ENCODE measurements at regions not wholly inside any gene's neighbourhood (a gene's known extent, or its start where the extent isn't known, plus 50 kb on each side); places are given as distances from the start of the nearest gene placed in this dataset.
"Not testable (repeated sequence)": the region's sequence is repeated elsewhere in the genome, so short reads cannot be mapped to it uniquely, and the experiment has no call there.

DNA sequence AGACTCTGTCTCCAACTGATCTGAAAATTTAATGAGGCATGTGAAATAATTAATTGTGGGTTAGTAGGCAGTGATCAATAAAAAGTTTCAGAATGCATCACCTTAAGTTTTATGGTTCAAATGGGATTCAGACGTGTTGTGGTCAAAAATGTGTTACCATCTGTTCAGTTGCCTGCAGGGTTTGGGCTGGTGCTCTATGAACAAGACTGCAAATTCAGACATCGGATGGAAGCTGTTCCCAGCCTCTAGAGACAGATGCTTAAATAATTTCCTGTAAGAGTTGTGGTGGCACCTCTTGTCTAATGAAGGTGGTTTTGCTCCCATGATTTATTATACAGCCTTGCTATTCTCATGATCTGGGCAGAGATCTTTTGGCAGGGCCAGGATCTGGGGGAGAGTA lies 113.6 kb downstream of the VCY start:
- Mint-ChIP-seq H3K9me3 (no peaks in the 10 kb centered on the region), H3K27me3 (no peaks in the 10 kb centered on the region), H3K27ac (no peak overlapping the region), H3K4me3 (no peak overlapping the region), H3K4me1 (no peaks in the 10 kb centered on the region), H3K36me3 (peaks cover 0 to 12% of the 10 kb centered on the region in 2 donors)
- Histone ChIP-seq H3K36me3 (ENCODE audit: insufficient read depth, low read length) (no peaks in the 10 kb centered on the region), H3K9me3 (ENCODE audit: control insufficient read depth in 1 of 2, low read length in 2 of 2) (no peaks in the 10 kb centered on the region), H3K27ac (ENCODE audit: low read depth, low read length) (no peak overlapping the region), H3K27me3 (ENCODE audit: insufficient read depth, low read length) (no peaks in the 10 kb centered on the region), H3K4me1 (ENCODE audit: insufficient read depth, low read length) (no peaks in the 10 kb centered on the region), H3K4me3 (ENCODE audit: low read length in 2 of 2) (no peak overlapping the region)
- no peak for DNase-seq
- POLR2A ChIA-PET (ENCODE audit: partially characterized antibody): no interaction called here
- intact Hi-C loops (cut with micrococcal nuclease): no loop called here
- CTCF ChIA-PET (ENCODE audit: partially characterized antibody): no interaction called here

DNA sequence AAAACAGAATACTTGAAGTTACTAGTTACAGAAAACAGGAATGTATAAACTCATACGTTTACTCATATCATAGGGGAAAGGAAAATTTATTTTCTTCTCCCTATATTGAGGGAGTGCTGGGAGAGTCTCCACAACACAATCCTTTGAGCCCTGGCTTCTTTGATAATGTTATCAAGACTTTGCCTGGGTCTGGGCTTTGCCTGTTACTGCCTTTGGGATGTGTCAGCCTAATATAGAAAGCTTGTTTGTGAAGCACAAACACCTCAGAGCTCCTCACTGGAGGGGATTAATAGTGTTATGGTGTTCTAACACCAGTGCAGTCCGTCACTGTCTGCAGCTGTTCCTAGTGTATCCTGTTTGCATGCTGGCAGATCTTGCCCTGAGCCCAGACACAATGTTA lies 107.8 kb downstream of the VCY start:
- no peaks in the 10 kb centered on the region for H3K9me3 ChIP-seq (ENCODE audit: control insufficient read depth in 1 of 2, low read length in 2 of 2)
- CTCF ChIA-PET (ENCODE audit: partially characterized antibody): no interaction called here

DNA sequence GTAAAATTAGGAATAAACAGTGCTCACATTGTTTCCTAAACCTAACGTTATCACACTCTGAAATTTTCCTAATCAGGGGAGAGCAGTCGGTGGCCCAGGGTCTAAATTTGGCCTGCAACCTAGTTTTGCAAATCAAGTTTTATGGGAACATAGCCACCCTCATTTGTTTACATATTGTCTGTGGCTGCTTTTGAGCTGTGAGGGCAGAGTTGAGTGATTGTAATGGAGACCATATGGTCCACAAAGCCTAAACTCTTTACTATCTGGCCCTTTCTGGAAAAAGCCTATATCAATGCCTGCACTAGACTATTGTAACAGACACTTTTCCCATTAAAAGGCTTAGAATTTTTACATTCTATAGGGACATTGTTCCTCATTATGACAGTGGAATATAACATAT lies 105.2 kb downstream of the VCY start:
- no peak overlapping the region for H3K27ac Mint-ChIP-seq
- peaks cover 0 to 2% (median 0%) of the 10 kb centered on the region in 8 donors for H3K9me3 Mint-ChIP-seq
- ChIA-PET POLR2A (ENCODE audit: partially characterized antibody) (no interaction called here), CTCF (ENCODE audit: partially characterized antibody) (no interaction called here)
- Histone ChIP-seq H3K36me3 (ENCODE audit: insufficient read depth, low read length) (no peaks in the 10 kb centered on the region), H3K4me1 (ENCODE audit: insufficient read depth, low read length) (no peaks in the 10 kb centered on the region), H3K27ac (ENCODE audit: low read depth, low read length) (no peak overlapping the region), H3K27me3 (ENCODE audit: insufficient read depth, low read length) (no peaks in the 10 kb centered on the region), H3K4me3 (ENCODE audit: low read length in 2 of 2) (no peak overlapping the region), H3K9me3 (ENCODE audit: control insufficient read depth in 1 of 2, low read length in 2 of 2) (no peaks in the 10 kb centered on the region)
- H3K4me1 Mint-ChIP-seq: no peaks in the 10 kb centered on the region
- H3K36me3 Mint-ChIP-seq: no peaks in the 10 kb centered on the region
- DNase-seq: no peak
- no peaks in the 10 kb centered on the region for H3K27me3 Mint-ChIP-seq
- intact Hi-C loops (cut with micrococcal nuclease): no loop called here
- no peak overlapping the region for H3K4me3 Mint-ChIP-seq

More for the DNA sequence above, 107.8 kb downstream of the VCY start:
- no peak overlapping the region for H3K27ac Mint-ChIP-seq
- H3K36me3 ChIP-seq (ENCODE audit: insufficient read depth, low read length): no peaks in the 10 kb centered on the region
- peaks cover 0 to 2% (median 0%) of the 10 kb centered on the region in 8 donors for H3K9me3 Mint-ChIP-seq
- H3K27me3 Mint-ChIP-seq: no peaks in the 10 kb centered on the region
- no peak overlapping the region for H3K4me3 ChIP-seq (ENCODE audit: low read length in 2 of 2)
- POLR2A ChIA-PET (ENCODE audit: partially characterized antibody): no interaction called here
- no peak for DNase-seq
- intact Hi-C loops (cut with micrococcal nuclease): no loop called here
- H3K27me3 ChIP-seq (ENCODE audit: insufficient read depth, low read length): no peaks in the 10 kb centered on the region
- H3K4me1 ChIP-seq (ENCODE audit: insufficient read depth, low read length): no peaks in the 10 kb centered on the region
- no peaks in the 10 kb centered on the region for H3K4me1 Mint-ChIP-seq
- H3K27ac ChIP-seq (ENCODE audit: low read depth, low read length): no peak overlapping the region
- peaks cover 0 to 5% of the 10 kb centered on the region in 2 donors for H3K36me3 Mint-ChIP-seq
- H3K4me3 Mint-ChIP-seq: no peak overlapping the region

DNA sequence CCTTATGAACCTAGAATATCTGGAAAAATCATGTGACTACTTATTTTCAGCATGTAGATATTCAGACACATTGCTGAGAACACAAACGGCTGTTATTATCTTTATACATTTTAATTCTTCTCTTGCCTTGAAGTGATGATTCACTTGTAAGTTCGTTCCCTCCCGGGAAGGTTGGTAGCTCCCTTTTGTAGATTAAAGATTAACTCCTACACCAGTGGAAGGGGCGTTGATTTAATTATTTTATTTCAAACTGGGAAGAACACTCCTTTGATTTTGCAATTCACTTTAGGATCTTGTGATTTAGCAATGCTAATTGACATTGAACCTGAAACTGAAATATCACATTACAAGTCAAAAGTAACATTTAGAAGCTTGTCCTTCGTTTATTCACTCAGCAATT lies 103.4 kb downstream of the VCY start:
- H3K9me3 Mint-ChIP-seq: peaks cover 0 to under 1% (median 0%) of the 10 kb centered on the region in 8 donors
- CTCF ChIA-PET (ENCODE audit: partially characterized antibody): no interaction called here
- no peaks in the 10 kb centered on the region for H3K9me3 ChIP-seq (ENCODE audit: control insufficient read depth in 1 of 2, low read length in 2 of 2)
- no peak overlapping the region for H3K4me3 Mint-ChIP-seq
- H3K4me1 ChIP-seq (ENCODE audit: insufficient read depth, low read length): no peaks in the 10 kb centered on the region
- peaks cover 0 to 3% of the 10 kb centered on the region in 2 donors for H3K36me3 Mint-ChIP-seq
- no peaks in the 10 kb centered on the region for H3K27me3 ChIP-seq (ENCODE audit: insufficient read depth, low read length)
- no peaks in the 10 kb centered on the region for H3K36me3 ChIP-seq (ENCODE audit: insufficient read depth, low read length)
- no peak overlapping the region for H3K27ac ChIP-seq (ENCODE audit: low read depth, low read length)
- DNase-seq: no peak
- H3K4me3 ChIP-seq (ENCODE audit: low read length in 2 of 2): no peak overlapping the region
- no peaks in the 10 kb centered on the region for H3K4me1 Mint-ChIP-seq
- intact Hi-C loops (cut with micrococcal nuclease): no loop called here
- POLR2A ChIA-PET (ENCODE audit: partially characterized antibody): no interaction called here
- no peak overlapping the region for H3K27ac Mint-ChIP-seq
- H3K27me3 Mint-ChIP-seq: no peaks in the 10 kb centered on the region

DNA sequence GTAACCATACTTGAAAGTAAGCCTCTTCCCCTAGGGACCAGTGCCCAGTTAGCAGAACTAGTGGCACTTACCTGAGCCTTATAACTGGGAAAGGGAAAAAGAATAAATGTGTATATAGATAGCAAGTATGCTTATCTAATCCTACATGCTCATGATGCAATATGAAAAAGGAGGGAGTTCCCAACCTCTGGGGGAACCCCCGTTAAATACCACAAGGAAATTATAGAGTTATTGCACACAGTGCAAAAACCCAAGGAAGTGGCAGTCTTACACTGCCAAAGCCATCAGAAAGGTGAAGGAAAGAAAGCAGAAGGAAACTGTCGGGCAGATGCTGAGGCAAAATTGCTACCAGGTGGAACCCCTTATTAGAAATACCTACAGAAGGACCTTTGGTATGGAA lies 92.2 kb downstream of the VCY start:
- H3K27me3 Mint-ChIP-seq; H3K4me3 Mint-ChIP-seq; POLR2A ChIA-PET (ENCODE audit: partially characterized antibody); DNase-seq; H3K4me1 ChIP-seq (ENCODE audit: insufficient read depth, low read length); CTCF ChIA-PET (ENCODE audit: partially characterized antibody); H3K36me3 ChIP-seq (ENCODE audit: insufficient read depth, low read length); H3K27me3 ChIP-seq (ENCODE audit: insufficient read depth, low read length); H3K4me3 ChIP-seq (ENCODE audit: low read length in 2 of 2); H3K9me3 Mint-ChIP-seq; H3K4me1 Mint-ChIP-seq; intact Hi-C loops (cut with micrococcal nuclease); H3K27ac ChIP-seq (ENCODE audit: low read depth, low read length); H3K27ac Mint-ChIP-seq; H3K9me3 ChIP-seq (ENCODE audit: control insufficient read depth in 1 of 2, low read length in 2 of 2): not testable (repeated sequence)
- H3K36me3 Mint-ChIP-seq: peaks cover 0 to 16% of the 10 kb centered on the region in 2 donors

DNA sequence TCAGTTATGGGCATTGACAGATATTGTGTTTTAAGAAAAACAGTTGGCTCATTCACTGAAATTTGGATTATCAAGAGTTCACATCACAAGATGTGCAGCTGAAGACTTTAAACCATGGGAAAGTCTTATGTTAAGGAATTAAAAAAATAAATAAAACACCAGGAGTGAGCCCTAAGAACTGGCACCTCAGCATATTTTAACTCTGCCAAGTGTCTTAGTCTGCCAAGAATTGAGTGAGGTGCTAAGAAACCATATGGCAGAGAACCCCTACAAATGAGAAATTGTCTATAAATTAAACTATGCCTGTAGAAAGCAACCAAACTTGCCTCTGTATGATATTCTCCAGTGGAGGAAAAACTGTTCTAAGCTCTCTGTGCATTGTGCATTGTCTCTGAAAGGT lies 78.5 kb downstream of the VCY start:
- Histone ChIP-seq H3K27me3 (ENCODE audit: insufficient read depth, low read length) (no peaks in the 10 kb centered on the region), H3K9me3 (ENCODE audit: control insufficient read depth in 1 of 2, low read length in 2 of 2) (no peaks in the 10 kb centered on the region), H3K36me3 (ENCODE audit: insufficient read depth, low read length) (no peaks in the 10 kb centered on the region), H3K27ac (ENCODE audit: low read depth, low read length) (no peak overlapping the region), H3K4me3 (ENCODE audit: low read length in 2 of 2) (no peak overlapping the region), H3K4me1 (ENCODE audit: insufficient read depth, low read length) (no peaks in the 10 kb centered on the region)
- ChIA-PET CTCF (ENCODE audit: partially characterized antibody) (no interaction called here), POLR2A (ENCODE audit: partially characterized antibody) (no interaction called here)
- Mint-ChIP-seq H3K4me3 (no peak overlapping the region), H3K36me3 (no peaks in the 10 kb centered on the region), H3K4me1 (no peaks in the 10 kb centered on the region), H3K9me3 (no peaks in the 10 kb centered on the region), H3K27ac (no peak overlapping the region), H3K27me3 (no peaks in the 10 kb centered on the region)
- intact Hi-C loops (cut with micrococcal nuclease): no loop called here
- no peak for DNase-seq

DNA sequence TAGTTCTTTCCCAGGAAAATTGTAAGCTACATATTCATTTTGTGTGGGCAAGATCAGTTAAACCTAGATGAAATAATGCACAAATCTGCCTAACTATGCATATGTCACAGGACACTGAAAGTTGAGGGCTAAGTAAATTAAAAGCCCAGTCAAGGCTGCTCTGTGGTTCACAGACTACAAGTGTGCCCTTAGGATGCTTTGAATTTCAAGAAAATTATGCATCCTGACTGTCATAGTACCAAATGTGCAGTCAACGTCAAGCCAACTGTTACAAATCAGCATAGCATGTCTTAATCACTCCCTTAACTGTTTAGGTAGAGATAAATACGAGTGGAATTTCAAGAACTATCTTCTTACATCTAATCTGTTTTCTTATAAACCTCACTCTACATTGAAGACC lies 55.8 kb downstream of the VCY start:
- POLR2A ChIA-PET (ENCODE audit: partially characterized antibody); H3K4me3 Mint-ChIP-seq; H3K9me3 ChIP-seq (ENCODE audit: control insufficient read depth in 1 of 2, low read length in 2 of 2); H3K27me3 Mint-ChIP-seq; H3K4me1 Mint-ChIP-seq; H3K27ac ChIP-seq (ENCODE audit: low read depth, low read length); H3K4me3 ChIP-seq (ENCODE audit: low read length in 2 of 2); H3K9me3 Mint-ChIP-seq; DNase-seq; H3K4me1 ChIP-seq (ENCODE audit: insufficient read depth, low read length); CTCF ChIA-PET (ENCODE audit: partially characterized antibody); H3K36me3 ChIP-seq (ENCODE audit: insufficient read depth, low read length); H3K27me3 ChIP-seq (ENCODE audit: insufficient read depth, low read length); H3K36me3 Mint-ChIP-seq; H3K27ac Mint-ChIP-seq; intact Hi-C loops (cut with micrococcal nuclease): not testable (repeated sequence)

Measured in CD4-positive, alpha-beta memory T cell (primary cell).